Stimulated activated CD4-positive, alpha-beta T cell treated with anti-CD3 and anti-CD28 coated beads, Interleukin-15, amount 100 ng/mL, for 1 hour (primary cell): ENCODE measurements at regions not wholly inside any gene's neighbourhood (a gene's known extent, or its start where the extent isn't known, plus 50 kb on each side); places are given as distances from the start of the nearest gene placed in this dataset.
"Not testable (repeated sequence)": the region's sequence is repeated elsewhere in the genome, so short reads cannot be mapped to it uniquely, and the experiment has no call there.

Experiments
- DNase-seq, 2 donors: peaks; one replicate each; pipeline ENCODE4 v3.0.0-alpha.2; 2020; ENCODE audit warnings: low read depth in 1 of 2, low spot score in 1 of 2

DNA sequence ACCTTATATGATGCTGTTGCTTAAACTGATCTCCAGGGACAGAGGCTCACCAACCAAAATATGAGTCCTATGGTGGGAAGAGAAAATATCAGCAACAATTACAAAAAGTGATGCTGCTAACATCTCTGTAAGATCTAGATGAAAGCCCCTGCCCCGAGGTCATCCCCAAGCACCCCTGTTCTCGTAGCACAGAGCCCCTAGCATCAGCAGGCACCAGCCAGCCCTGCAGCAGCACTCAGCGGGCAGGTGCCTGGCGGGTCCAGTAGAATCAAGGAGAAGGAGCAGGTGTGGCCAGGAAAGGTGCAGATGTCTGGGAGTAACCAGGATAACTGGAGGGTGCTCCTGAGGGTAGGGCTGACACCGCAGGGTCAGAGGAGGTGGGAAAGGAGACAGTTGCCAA is 474.2 kb upstream of the MYT1L start:
- DNase-seq, result no peak

DNA sequence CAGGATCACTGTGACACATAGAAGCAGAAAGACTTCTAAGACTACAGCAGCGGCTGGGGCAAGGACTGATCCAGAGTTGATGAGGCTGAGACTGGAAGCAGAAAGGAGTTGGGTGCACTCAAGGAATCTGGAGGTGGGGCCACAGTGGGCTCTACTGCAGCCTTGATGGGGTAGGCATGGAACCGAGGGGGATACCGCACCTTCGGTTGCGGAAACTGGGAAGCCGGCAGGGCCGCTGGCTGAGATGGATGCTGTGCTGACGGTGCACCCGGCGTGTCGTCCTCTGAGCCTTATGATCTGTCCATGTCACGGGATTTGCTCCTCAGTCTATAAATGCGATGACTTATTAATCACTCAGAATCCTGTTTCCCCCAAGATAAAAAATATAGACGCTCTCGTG is 473.5 kb upstream of the MYT1L start:
- DNase-seq, result no peak

DNA sequence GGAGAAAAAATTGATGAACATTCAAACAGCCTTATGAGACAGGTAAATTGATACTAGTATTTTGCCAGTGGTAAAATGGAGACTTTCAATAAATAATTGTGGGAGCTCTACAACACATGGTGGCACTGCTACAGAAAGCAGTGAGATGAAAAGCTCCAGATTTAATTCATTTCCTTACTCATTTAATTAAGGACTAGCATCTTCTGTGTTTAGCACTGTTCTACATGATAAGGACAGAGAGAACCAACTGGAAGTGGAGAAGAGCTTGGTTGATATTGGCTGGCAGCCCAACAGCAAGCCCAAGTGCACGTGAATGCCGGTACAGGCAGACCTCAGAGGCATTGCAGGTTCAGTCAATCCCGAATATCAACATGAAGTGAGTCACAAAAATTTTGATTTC is 470.4 kb upstream of the MYT1L start:
- DNase-seq, result no peak

DNA sequence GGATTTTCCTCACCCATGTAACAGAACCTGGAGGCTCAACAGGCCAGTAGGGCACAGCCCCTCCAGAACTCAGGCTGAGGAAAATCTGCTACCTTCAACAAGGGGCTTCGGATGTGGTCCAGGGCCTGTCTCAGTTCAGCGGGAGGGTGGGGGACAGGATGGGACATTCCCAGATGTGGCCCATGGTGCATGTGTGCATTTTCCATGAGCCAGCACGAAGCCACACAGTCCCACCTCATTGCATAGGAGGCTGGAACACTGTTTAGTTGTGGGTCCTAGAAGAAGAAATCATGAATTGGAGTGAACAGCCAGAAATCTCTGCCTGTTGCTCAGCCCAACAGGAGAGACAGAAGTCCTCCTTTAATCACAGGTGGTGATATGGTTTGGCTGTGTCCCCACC is 469.6 kb upstream of the MYT1L start:
- DNase-seq, result no peak

DNA sequence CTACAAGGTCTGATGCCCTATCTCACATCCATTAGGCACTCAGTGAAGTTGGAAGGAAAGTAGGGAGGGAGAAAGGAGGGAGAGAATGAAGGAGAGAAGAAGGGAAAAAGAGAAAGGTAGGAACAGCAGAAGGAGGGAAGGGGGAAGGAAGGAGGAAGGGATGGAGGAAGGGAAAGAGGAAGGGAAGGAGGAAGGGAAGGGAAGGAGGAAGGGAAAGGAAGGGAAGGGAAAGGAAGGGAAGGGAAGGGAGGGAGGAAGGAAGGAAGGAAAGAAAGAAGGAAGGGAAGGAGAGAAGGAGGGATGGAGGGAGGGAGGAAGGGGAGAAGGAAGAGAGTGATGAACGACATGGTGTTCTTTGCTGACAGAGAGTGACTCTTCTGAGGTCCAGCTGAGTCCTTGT is 468.9 kb upstream of the MYT1L start:
- DNase-seq, result no peak

DNA sequence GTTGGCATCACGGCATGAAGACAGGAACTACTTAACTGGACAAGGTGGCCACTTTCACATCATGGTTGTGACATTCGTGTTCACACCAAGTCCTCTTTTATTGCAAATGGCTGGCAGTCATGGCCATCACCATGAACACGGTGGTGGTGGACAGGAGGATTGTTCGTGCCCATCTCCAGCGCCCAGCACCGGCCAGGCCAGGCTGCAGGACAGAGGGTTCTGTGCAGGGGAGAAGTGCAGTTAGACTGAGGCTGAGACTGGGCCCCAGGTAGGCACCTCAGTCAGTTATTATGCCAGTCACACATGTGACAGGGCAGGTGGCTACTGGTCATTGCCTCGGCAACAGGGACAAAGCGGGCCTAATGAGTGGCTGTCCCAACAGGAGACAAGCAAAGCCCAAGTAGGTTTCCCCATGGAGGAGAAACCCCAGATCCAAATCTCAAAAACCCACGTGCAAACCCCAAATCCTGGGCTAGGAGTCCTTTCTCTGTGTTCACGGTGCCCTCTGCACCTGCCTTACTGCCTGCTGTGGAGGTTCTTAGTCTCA is 468.1 kb upstream of the MYT1L start:
- no peak for DNase-seq

DNA sequence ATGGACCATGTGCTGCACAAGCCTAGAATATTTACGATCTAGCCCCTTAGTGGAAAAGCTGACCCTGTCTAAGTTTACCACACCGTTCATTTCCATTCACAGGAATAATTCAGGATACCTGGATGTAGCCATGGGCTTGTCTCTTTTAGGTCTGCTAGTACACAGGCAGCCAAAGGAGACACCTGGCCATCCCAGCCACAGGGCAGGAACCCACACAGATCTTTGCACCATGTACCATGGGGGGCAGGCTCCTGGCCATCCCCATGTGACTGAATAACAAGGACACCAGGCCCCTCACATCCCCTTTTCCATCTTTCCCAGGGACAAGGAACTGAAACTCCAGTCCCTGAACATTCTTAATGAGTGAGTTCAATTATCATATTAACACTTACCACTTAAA is 467.3 kb upstream of the MYT1L start:
- DNase-seq, result no peak

DNA sequence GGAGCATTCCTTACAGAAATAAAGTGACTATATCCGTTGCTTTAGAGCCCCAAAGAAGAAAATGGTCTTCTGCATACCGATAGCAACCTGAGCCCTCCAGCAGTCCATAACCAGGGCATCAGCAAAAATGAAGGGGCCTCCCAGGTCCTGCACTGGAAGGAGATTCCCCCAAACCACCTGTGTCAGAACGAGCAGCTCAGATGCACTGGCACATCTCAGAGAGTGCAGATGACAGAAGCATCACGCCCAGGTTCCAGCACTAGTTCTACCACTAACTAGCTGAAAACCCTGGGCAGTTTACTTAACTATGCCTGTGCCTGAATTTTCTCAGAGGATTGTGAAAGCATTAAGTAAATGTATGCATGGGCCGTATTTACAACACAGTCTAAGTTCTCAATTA is 466.7 kb upstream of the MYT1L start:
- DNase-seq, result no peak

DNA sequence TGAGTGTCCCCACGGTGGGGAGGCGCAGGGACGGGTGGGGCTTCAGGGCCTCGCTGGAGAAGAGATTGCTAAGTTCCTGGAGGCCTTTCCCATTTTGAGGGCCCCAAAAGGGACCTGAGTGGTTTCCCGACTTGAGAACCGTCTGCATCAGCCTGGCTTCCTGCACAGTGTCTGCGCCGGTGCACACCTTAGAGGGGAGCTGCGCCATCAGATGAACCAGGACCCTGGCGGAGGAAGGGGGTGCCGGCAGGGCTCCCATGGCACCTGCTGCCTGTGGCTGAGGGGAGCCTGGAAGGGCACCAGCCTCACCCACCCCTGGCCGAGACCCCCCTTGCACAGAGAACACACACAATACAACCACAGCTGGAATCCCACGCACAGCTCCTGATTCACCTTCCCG is 465.1 kb upstream of the MYT1L start:
- no peak for DNase-seq

DNA sequence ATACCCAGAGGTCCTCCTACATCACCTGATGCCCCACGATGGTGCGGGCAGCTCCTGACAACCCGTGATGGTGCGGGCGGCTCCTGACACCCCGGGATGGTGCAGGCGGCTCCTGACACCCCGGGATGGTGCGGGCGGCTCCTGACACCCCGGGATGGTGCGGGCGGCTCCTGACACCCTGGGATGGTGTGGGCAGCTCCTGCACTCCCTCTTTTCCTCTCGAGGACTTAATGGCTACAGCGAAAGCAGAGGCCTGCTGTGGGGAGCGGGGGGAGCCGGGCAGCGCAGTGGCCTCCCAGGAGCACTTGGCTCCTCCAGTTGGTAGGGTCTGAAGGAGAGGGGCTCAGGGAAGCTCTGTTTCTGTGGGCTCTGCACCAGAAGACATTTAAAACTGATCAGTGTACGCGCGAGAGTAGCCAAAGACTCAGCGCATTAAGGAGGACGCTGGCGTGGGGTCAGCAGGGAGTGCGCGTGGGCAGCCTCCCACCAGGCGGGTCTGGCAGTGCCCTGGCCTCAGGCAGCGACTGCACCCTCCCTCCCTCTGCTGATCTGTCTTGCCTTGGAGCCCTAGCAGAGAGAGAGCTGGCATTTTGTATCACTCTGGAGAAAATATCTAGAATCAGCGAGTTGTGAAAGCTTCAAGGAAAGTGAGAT is 464.5 kb upstream of the MYT1L start:
- no peak for DNase-seq

DNA sequence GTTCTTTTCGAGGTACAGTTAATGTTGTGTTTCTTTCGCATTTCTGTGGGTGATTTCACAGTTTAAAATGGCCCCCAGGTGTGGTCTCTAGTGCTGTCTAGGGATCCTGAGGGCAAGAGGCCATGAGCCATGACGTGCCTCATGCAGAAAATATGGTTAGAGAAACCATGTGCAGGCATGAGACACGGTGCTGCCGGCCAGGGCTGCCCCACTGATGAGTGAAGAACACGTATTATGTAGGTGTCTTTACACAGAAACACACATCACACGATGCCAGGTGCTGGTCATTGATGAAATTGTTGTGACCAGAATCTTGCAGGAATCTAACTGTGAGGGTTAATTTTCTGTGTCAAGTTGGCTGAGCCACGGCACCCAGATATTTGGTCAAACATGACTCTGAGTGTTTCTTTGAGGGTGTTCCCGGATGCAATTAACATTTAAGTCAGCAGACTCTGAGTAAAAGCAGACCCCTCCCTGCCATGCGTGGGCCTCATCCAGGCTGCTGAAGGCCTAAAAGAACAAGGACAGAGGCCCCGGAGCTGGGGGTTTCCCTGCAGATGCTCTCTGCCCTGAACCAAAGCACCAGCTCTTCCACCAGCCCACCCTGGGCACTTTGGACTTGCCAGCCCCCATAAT is 463.0 kb upstream of the MYT1L start:
- DNase-seq, result no peak

DNA sequence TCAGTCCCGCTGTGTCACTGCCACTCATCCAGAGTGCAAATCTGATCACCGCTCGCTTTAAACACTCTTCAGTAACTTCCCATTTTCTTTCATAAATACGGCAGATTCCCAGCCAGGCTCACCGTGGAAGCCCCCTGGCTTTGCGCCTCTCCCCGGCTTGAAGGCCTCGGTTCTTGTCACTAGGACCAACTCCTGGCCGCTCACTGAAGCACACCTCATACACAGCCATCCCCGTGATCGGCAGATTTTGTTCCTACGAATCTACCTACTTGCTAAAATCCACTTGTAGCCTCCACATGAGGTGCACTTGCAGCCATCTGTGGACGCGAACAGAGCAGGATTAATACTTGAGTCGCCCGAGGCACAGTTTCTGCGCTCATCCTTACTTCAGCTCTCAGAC is 462.4 kb upstream of the MYT1L start:
- DNase-seq, result no peak

DNA sequence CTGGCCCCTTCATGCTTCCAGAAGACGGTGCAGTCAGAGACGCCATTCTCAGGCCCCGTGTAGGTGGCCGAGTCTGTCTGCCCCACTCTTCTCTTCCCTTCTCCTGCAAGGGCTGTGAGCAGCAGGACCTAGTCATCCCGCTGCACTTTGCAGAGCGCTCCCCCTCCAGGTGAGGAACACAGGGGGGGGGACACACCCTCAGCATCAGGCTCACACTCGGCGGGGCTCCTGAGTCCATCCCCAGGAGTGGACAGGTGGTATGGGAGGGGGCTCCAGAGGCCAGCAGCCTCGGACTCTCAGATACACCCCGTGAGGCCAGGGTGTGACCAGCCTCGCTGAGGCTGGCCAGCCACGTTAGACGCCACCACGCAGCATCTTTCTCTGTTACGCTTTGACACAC is 460.5 kb upstream of the MYT1L start:
- DNase-seq, result no peak

DNA sequence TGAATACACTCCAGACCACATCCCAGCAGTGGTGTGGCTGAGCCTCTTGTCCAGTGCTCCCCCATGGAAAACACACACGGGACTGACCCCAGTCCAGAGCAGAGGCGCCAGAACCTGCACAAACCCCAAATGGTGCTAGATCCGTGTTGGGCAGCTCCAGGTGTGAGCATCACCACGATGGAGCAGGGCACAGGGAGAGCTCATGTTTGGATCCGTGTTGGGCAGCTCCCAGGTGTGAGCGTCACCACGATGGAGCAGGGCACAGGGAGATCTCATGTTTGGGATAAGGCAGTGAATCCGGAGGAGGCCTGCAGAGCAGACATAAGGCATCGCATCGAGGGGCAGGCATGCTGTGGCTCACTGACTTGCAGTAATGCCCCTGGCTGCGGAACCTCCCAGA is 460.0 kb upstream of the MYT1L start:
- no peak for DNase-seq

DNA sequence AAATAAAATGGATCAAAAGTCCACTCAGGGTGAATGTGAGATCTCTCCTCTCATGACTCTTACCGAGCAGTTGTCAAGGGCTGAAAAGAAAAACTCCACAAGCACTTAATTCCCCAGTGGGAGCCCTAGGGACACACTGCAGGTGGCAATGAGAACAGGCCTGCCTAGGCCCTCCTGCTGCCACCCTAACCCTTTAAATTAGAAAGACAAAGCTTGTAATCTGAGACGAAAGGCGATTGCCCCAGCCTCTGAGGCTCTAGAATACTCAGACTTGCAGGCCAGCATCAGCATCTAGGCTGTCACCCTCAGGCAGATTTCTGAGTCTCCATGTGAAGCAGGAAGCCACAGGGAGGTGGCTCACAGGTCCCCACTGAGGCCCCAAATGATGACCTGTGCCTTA is 457.0 kb upstream of the MYT1L start:
- no peak for DNase-seq

DNA sequence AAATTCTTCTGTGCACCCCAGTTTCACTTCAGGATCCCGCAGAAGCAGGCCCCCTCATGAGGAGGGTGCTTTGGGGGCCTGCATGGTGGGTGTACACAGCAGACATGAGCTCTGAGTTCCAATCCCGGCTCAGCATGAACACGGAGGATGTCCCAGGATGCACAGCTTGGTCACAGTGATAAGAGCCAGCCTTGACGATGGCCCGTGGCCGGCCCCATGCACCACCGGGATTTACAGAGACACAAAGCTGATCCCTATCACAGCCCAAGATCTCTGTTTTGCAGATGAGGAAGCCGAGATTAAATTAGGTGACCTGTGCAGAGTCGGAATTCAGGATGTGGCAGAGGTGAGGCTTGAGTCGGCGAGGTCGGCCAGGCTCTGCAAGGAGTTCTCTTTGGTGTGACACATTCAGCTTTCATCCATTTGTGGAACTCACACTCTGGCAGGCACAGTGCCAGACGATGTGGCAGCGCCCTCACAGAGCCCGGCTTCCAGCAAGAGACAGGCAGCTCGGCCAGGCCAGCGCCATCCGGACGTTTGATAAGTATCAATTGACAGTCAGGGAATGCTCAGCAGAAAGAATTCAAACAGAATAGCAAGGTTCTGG is 456.3 kb upstream of the MYT1L start:
- DNase-seq, result no peak

DNA sequence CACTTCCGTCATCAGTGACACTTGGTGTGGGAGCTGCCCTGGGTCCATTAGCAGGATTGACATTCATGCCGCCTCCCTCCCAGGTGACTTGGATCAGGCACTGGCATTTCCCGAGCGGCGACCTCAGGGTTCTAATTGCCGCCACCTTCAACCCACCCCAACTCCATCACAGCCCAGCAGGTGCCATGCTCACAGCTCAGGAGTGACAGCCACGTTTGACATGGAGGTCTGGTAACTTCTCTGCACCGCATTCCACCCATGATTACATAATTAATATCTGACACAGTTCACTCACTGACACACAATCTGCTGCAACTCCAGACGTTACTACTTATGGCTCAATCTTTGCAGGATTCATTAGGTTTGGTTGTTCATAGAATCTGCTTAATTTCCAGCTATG is 450.9 kb upstream of the MYT1L start:
- no peak for DNase-seq

DNA sequence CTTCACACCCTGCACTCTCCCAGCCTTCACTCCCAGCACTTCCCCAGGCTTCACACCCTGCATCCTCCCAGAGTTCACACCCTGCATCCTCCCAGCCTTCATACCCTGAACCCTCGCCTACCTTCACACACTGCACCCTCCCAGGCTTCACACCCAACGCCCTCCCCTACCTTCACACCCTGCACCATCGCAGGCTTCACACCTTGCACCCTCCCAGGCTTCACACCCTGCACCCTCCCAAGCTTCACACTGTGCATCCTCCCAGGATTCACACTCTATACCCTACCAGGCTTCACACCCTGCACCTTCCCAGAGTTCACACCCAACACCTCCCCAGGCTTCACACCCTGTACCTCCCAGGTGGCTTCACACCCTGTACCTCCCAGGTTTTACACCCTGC is 448.7 kb upstream of the MYT1L start:
- DNase-seq, result no peak

DNA sequence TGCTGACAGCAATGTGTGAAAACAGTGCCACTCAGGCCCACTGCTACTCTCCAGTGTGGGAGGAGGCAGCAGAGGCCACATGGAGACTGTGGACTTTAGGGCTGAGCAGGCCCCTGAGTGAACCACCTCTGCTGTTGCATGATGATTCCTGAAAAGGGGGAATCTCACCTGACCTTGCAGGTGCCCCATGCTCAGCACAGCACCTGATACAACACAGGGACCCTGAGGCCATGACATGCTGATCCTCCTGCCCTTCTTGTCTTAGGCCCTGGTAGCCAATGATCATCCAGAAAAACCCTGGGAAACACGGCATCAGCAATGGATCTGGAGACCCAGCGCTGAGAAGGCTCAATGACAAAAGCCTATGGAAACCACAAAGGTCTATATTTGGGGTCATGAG is 446.8 kb upstream of the MYT1L start:
- no peak for DNase-seq

DNA sequence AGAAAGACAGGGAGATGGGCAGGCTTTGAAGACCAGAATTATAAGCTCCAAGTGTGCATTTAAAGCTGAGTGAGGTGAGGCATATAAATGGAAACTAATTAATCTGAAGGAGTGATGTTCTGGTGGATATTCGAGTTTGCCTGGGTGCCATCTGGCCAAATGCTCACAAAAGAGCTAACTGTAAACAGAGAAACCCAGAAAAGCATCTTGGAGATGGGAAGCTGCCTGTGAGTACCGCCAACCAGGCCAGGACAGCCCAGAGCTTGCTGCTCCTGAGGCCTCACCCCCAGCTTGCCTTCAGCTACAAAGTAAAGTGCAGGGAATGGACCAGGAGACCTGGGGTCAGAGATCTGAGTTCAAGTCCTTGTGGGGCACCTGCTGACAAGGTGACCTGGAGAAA is 446.1 kb upstream of the MYT1L start:
- no peak for DNase-seq

DNA sequence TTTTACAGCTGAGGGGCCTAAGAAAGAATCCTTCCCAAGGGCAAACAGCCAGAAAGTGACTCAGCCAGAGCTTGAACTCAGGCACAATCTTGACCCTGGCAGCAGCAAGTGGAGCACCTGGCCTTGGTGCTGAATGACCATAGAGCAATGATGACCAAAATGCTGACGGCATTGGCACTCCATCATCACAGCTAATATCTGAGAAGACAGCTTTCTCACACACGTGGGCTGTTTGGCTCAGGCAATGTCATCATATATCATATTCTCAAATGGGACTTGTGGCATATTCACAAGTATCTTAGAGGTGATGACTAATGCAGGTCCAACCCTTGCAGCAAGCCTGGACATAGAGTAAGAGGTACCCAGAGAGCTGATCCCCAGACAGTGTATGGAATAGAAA is 443.9 kb upstream of the MYT1L start:
- no peak for DNase-seq

DNA sequence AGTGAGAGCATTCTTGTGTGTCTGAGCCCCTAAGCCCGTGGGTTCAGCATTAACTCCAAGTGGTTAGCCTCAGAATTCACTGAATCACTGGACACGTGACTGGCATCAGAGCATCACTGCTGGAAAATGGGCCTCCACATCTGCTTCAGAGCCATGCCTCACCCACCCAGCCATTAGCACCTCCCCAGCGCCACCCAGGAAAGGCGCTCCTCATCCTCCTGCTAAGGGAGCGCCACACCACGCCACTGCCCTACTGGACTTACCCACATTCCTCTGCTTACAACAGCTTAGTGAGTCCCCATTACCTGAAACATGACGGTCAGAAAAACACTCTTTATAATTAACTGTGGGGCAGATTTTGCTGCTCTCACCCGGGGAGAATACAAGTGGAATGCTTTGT is 442.6 kb upstream of the MYT1L start:
- no peak for DNase-seq

DNA sequence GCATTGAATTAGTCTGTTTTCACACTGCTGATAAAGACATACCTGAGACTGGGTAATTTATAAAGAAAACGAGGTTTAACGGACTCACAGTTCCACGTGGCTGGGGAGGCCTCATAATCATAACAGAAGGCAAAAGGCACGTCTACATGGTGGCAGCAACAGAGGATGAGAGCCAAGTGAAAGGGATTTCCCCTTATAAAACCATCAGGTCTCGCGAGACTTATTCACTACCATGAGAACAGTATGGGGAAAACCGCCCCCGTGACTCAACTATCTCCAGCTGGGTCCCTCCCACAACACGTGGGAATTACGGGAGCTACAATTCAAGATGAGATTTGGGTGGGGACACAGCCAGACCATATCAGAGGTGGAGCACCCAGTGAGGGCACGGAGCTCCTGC is 442.0 kb upstream of the MYT1L start:
- DNase-seq, result not testable (repeated sequence)
